ENCODE measurements at regions not wholly inside any gene's neighbourhood (a gene's known extent, or its start where the extent isn't known, plus 50 kb on each side); places are given as distances from the start of the nearest gene placed in this dataset.

GRCh38 chr4:20430259-20430941 is 178.7 kb downstream of the SLIT2 start:
- H3K27me3 ChIP-seq (ENCODE audit: control insufficient read depth, insufficient read depth, low read length) = no peaks in the 10 kb centered on the region
- H3K9ac ChIP-seq (ENCODE audit: low read depth, low read length) = no peak overlapping the region
- peak overlapping the region in 1 of 2 experiments; percentile 54; a peak in 1 of 4 replicates for H4K8ac ChIP-seq (ENCODE audit: low read depth in 2 of 2, low read length in 2 of 2)
- BruUV-seq (replicated peaks) = no TSS peak
- H3K9me3 ChIP-seq (ENCODE audit: control insufficient read depth, insufficient read depth, low read length) = no peaks in the 10 kb centered on the region
- H2BK15ac ChIP-seq (ENCODE audit: low read depth, low read length) = no peak overlapping the region
- no peak overlapping the region for H3K27ac ChIP-seq (ENCODE audit: insufficient read depth, low read length)
- no peak overlapping the region for H3K4ac ChIP-seq (ENCODE audit: low read depth, low read length)
- H3K36me3 ChIP-seq (ENCODE audit: control insufficient read depth, insufficient read depth, low read length) = no peaks in the 10 kb centered on the region
- H3K23ac ChIP-seq (ENCODE audit: low read depth, low read length) = no peak overlapping the region; the same call in 1 of the 2 replicates
- H3K56ac ChIP-seq (ENCODE audit: extremely low read depth, insufficient read depth, low read length) = no peak overlapping the region
- WGBS, 2 experiments (ENCODE audit: extremely low coverage in 2 of 2, insufficient read length in 1 of 2) = 33% methylated on average over 2 of the region's 5 CpGs; no CpG with 5 or more reads in 1 of the 2 experiments
- no peaks in the 10 kb centered on the region for H3K79me1 ChIP-seq (ENCODE audit: low read depth in 1 of 2, low read length in 2 of 2)
- H2BK20ac ChIP-seq (ENCODE audit: low read depth, low read length) = no peak overlapping the region
- H3K4me2 ChIP-seq (ENCODE audit: low read depth, low read length) = no peak overlapping the region
- H2AFZ ChIP-seq (replicated peaks; ENCODE audit: low read length, poor library complexity) = peak overlapping the region; percentile 12
- H3K18ac ChIP-seq (ENCODE audit: low read depth, low read length) = no peak overlapping the region; the same call in 1 of the 2 replicates
- H2BK120ac ChIP-seq (ENCODE audit: low read depth, low read length) = peak overlapping the region; percentile 44; the same call in 1 of the 2 replicates
- no peak overlapping the region for H4K5ac ChIP-seq (ENCODE audit: low read depth, low read length)
- CTCF ChIA-PET = interaction anchor here (0.6 to 1.1 kb wide), 4 partner anchors 11 to 158 kb away, joined by 3 to 5 read pairs (median 4); no protein-coding TSS in a partner anchor
- POLR2A ChIA-PET (ENCODE audit: unreplicated experiment) = no interaction called here
- no peaks in the 10 kb centered on the region; the same call in 1 of the 2 replicates for H3K4me1 ChIP-seq (ENCODE audit: control insufficient read depth, insufficient read depth, low read length)
- in situ Hi-C loops (cut with MboI; ENCODE audit: low sequenced_read_pairs) (loop anchor here (25.0 kb wide), 1 partner anchor 1743 kb away; no protein-coding TSS in a partner anchor), intact Hi-C loops (cut with micrococcal nuclease) (no loop called here), dilution Hi-C loops (cut with HindIII; ENCODE audit: low sequenced_read_pairs, unreplicated experiment) (no loop called here)
- H3K9me1 ChIP-seq (ENCODE audit: insufficient read depth, low read length) = no peaks in the 10 kb centered on the region
- H2AK9ac ChIP-seq (replicated peaks; ENCODE audit: low read depth, low read length, poor library complexity) = no peak overlapping the region
- TF ChIP-seq CTCF (conservative IDR thresholded peaks at IDR 0.05; ENCODE audit: low read depth, low read length) (no peak), RAD21 (IDR thresholded peaks at IDR 0.05; ENCODE audit: low read length) (no peak), RCOR1 (IDR thresholded peaks at IDR 0.05; ENCODE audit: insufficient replicate concordance, low read length) (no peak), CHD1 (IDR thresholded peaks at IDR 0.05; ENCODE audit: low read depth, low read length) (no peak), USF2 (IDR thresholded peaks at IDR 0.05; ENCODE audit: low read depth, low read length) (no peak), CEBPB (IDR thresholded peaks at IDR 0.05; ENCODE audit: low read depth, low read length) (no peak), MAZ (IDR thresholded peaks at IDR 0.05; ENCODE audit: borderline replicate concordance, low read depth, low read length) (no peak), MAFK (IDR thresholded peaks at IDR 0.05; ENCODE audit: low read depth, low read length) (no peak), NFE2L2 (IDR thresholded peaks at IDR 0.05; ENCODE audit: low read depth, low read length) (no peak), FOS (IDR thresholded peaks at IDR 0.05; ENCODE audit: low read depth, low read length) (no peak), SMC3 (IDR thresholded peaks at IDR 0.05; ENCODE audit: low read depth, low read length) (no peak), MXI1 (IDR thresholded peaks at IDR 0.05; ENCODE audit: borderline replicate concordance, low read depth, low read length) (no peak), POLR2A (IDR thresholded peaks at IDR 0.05; ENCODE audit: low read depth, low read length) (no peak), ELK1 (IDR thresholded peaks at IDR 0.05; ENCODE audit: borderline replicate concordance, low read depth, low read length) (no peak)
- H4K91ac ChIP-seq (ENCODE audit: insufficient read depth, low read depth, low read length) = no peak overlapping the region
- ATAC-seq (ENCODE audit: low read depth) (peak; percentile 74), DNase-seq (peak; percentile 69)
- no peaks in the 10 kb centered on the region for H4K20me1 ChIP-seq (ENCODE audit: insufficient read depth, low read length)
- no peak overlapping the region for H2AK5ac ChIP-seq (ENCODE audit: low read depth, low read length)
- H2BK5ac ChIP-seq (ENCODE audit: low read depth, low read length, poor library complexity, severe bottlenecking) = no peak overlapping the region
- H3K4me3 ChIP-seq (ENCODE audit: insufficient read depth, low read depth, low read length) = no peak overlapping the region
- H3K14ac ChIP-seq (replicated peaks; ENCODE audit: low read depth, low read length) = no peak overlapping the region
